NCI-H460 (cell line): ENCODE measurements at regions not wholly inside any gene's neighbourhood (a gene's known extent, or its start where the extent isn't known, plus 50 kb on each side); places are given as distances from the start of the nearest gene placed in this dataset.
A peak's percentile ranks its signal among the peaks of the same experiment; 100 is the strongest.

ENCODE experiments used
- DNase-seq: peaks from one replicate; pipeline ENCODE4 v3.0.0-alpha.2; 2016; ENCODE audit warnings: low read depth; ENCODE audit errors: extremely low read depth

DNA sequence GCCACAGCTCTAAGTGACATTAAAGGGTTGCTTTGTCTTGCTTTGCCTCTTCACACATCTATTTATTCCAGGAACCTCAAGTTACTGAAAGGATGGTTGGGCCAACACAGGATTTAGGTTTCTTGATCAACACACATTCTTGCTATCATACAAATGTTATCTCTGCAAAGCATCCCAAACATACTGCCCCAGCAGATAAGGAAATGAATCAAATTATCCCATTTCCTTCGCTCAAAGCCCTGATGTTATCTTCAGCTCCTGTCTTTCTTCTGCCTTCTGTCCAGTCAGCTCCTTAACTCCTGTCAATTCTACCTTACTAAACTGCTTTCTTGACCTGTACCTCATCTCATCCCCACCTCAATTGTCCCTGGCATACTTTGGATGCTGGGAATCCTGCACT lies 355.9 kb upstream of the TENM4 start:
- no peak for DNase-seq

DNA sequence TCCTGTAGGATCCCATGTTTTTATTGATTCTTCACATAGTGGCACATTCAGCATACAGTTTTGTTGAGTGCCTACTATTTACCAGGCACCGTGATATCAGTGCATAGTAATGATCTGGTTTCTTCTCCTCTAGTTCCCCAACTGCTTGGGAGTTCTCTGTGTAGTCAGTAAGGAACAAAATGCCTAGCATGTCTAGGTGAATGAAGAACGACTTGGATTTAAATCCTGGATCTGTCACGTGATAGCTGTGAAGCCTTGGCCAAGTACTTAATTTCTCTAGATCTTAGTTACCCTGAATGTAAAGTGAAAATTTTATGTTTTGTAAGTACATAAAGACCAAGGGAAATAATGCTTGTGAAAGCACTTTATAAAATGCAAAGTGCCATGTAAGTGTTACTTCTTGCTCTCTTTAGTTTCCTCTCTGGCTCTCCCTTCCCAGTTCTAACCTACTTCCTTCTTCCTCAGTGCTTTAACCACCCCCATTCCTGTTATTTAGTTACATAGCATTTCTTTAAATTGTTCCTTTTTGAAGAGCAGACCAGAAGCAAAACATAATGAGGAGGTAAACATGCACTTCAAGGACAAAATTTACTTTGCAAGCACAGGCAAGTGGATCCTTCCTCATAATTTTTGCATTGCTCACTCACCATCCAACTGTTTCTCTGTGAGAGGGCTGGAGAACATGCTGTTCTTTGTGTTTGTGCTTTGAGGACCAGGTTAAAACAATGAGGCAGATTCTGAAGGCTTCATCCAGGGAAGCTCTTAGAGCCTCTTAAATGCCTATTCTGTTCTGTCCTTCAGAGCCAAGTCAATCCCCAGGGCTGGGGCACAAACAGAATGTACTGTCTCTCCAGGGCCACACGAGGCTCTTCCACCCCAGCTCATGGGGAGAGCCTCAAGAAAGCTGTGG lies 353.9 kb upstream of the TENM4 start:
- DNase-seq, result no peak

DNA sequence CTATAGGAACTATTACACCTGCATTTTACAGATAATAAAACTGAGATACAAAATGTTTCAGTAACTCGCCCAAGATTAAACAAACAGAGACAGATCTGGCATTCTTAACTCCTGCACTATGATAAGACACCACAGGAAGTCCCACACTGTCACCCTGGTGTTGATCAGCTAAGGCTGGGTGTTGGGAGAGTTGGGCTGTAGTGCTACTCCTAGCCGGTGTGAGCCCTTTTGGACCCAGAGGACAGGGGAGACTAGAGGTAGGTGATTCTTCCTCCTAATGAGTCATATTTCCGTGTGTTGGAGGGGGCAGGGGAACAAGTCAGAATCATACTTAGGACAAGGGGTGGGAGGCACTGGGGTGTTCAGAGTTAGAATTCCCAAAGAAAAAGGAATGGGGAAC lies 353.2 kb upstream of the TENM4 start:
- no peak for DNase-seq

DNA sequence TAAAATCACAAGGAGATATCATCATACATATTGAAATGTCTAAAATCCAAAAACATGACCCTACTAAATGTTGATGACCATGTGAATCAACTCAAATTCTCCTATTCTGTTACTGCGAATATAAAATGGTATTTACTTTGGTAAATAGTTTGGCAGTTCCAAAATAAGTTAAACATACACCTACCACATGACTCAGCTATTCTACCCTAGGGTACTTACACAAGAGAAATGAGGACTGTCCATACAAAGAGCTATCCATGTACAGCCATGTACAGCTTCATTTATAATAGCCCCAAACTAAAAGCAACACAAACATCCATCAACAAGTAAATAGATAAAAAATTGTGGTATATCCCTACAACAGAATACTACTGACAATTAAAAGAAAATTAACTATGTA lies 346.1 kb upstream of the TENM4 start:
- DNase-seq, result no peak

DNA sequence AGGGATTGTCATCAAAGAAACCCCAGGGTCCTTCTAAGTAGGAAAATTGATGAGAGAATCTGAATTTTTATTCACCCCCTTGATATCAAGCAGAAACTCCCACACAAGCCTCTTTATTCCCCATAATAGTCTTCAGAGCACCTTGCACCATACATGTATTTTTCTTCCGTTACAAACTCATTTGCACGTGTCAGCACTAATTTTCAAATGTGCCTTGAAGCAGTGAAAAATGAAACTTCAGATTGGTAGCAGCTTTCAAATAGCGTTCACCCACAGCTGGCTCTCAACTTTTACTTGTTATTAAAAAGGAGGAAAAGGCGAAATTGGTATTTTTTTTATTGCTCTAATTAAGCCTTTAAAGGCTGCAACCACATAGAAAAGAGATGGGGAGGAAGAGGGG lies 343.0 kb upstream of the TENM4 start:
- no peak for DNase-seq

DNA sequence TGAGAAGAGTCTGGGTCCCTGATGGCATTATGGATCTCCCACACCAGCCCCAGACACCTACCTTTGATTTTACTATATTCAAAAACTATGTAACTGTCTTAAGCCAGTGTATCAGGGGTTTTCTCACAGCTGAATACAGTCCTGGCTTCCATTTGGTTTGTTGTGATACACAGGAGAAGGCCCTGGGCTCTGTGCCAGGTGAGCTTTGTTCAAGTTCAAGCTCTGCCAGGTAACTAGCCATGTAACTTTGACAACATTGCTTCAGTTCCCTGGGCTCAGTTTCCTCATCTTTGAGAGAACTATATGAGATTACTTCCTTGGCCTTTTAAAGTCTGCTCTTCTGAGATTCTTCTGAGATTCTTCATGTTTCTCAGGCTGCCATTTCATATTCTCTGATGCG lies 327.5 kb upstream of the TENM4 start:
- no peak for DNase-seq

DNA sequence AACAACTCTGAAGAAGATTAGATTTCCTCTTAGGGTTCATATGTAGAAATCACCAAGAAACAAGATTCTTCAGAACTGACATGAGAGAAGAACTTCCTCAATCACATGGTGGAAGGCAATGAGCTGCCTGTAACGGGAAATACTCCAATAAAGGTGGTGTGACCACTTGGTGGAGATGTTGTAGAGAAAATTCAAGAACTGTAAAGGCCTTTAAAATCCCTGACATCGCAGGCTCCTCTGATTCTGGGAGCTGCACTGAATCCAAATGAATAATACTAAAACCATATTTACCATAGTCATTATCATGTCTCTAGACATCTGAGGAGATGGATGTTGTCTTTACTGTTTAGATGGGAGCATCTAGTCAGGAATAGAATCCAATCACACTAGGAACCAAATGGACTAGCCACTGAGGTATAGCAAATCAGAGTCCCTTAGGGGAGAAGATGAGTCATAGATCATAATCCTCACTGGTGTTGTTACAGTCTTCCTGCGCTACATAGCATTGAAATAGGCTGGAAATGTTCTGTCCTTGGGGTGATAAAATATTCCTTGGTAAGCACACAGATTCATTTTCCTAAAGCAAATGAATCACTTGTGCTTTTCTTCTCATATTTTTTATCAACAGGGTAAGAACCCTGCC lies 321.6 kb upstream of the TENM4 start:
- DNase-seq, result no peak

DNA sequence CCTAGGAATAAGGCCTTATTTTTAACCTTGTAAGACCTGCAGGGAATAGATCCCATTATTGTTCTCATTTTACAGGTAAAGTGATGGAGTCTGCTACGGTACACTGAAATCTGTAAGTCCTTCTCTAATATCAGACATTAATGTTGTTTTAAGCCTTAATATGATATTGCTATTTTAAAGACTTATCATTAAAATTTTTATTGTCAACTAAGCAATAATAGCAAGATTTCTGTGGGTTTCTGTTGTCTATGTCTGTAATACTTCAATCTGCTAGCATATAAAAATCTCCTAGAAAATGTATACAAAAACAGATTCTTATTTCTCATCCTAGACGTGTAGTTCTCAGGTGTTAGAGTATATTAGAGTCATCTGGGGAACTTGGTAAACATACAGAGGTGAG lies 317.5 kb upstream of the TENM4 start:
- DNase-seq, result no peak

DNA sequence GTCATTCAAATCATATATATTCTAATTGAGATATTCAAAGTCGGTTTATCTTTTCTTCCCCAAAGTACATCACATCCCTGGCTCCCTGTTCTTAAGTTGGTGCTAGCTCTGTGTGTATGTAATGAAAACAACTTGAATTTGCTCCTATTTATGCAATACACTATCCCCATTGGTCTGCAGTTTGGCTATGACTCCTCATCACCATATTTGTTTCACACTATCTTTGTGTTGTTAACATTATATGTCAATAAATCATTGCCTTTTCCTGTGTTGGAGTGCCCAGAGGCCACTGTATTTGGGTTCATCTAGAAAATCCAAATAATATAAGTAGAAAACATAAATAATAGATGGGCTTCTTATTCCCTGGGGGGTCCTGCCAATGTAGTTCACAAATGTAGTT lies 306.6 kb upstream of the TENM4 start:
- no peak for DNase-seq

DNA sequence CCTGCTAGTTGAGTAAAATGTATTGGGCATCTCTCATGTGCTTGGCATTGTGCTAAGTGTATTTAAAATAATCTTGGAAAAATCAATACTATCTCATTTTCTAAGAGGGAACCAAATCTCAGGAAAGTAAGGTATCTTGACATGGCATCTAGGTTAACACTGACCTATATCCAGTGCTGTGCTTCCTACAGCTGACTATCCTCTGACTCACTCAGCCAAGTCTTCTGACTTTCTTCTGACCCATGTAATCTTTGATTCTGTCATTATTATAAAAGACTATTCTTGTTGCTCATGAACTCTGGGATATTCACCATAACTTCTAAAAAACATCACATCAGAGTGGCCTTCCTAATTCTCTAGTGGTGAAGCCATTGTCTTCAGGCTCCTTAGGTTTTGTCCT lies 304.1 kb upstream of the TENM4 start:
- no peak for DNase-seq

DNA sequence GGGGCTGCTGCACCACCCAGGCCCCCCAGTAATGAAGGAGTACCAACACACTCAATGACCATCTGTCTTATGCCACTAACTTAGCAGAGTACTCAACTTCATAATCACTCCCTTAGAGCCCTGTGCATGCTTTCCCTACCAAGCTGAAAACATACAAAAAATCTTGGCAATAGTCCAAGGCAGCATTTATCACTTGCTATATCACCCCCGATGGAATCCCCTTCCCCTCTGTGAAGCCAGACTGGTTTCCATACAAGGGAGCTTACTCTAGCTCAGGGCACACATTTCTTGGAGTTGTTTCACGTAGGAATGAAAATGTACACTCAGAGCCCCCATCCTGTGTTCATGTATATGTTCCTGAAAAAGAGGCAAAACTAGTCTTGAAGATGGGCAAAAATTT lies 301.3 kb upstream of the TENM4 start:
- no peak for DNase-seq

DNA sequence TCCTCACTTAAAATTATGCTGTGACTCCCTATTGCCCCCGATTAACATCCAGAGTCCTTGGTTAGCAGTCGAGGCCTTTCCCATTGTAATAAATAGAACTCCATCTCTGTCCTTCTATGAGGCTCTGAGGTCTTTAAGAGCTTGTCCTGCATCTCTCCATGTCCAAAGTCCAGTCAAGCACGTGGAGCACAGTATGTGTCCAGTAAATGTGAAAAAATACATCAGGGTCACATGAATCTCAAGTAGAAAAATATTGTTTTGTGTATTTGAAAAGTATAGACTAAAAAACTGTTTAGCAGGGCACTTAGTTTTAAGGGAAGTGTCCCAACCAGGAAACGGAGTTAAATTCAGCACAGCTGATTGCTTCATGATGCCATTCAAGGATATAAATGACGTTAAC lies 298.8 kb upstream of the TENM4 start:
- DNase-seq, result no peak

DNA sequence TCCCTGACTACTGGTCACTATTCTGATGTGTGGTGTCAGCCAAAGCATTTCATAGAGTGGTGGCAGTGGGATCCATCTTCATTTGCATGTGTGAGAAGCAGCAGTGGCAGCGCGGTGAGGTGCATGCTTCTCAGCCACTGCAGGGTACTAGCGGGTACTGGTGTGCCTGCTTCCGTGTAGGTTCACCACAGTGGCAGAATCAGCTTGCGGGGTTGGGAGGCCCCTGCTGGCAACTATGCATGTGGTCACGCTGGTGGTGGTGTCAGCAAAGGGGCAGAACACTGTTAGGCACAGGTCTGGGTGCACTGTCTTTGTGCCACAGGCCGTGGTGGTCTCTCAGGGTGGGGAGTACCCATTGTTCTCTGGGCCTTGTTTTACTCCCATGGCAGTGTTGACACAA lies 286.4 kb upstream of the TENM4 start:
- no peak for DNase-seq

DNA sequence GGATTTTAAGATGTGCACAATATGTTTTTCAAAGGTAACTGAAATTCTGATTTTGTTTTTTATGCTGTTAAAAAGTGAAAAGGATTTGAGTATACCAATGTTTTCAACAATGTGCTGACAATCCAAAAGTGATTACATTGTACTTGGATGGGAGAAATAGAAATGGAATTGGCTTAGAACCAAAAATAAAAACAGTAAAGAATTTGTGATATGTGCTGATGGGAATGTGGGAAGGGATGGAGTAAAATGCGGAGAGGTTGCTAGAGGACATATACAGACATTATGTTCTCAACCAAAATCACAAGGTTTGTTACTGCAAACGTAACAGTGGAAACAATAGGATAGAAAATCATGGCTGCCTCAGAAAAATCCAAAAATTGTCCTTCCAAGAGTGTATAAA lies 279.3 kb upstream of the TENM4 start:
- no peak for DNase-seq

DNA sequence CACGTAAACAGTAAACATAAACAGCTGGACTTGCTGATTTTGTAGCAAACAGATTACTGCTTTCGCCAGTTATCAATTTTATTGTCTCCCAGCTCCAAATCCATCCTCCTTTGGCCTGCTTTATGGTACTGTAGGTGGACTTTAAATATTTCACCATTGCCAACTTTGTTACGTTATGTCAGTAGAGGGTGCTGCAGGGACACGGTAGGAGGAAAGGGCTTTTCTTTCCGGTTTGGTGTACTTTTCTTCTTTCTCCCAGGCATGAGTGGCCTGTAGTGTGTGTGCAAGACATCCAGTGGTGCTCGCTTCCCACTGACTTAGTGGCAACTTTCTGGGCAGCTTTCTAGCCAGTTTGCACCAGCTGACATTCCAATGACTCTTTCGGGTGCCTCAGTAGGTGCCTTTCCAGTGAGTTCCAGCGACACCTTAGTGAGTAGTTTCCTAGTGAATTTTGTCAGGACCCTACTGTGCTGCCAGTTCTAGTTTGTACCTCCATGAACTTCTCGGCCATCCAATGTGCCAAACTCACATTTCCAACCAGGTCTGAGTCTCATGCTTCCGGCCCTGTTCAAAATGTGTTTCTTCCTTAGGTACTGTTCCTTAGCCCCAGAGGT lies 267.6 kb upstream of the TENM4 start:
- peak; percentile 22 for DNase-seq

DNA sequence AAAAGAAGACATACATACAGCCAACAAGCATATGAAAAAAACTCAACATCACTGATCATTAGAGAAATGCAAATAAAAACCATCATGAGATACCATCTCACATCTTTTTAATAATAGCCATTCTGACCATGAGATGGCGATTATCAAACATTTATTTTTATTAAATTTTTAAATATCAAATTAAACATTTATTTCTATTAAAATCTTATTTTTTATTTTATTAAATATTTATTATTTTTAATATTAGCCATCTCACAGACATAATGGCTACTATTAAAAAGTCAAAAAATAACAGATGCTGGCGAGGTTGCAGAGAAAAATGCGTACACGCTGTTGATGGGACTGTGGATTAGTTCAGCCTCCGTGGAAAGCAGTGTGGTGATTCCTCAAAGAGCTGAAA lies 264.8 kb upstream of the TENM4 start:
- no peak for DNase-seq

DNA sequence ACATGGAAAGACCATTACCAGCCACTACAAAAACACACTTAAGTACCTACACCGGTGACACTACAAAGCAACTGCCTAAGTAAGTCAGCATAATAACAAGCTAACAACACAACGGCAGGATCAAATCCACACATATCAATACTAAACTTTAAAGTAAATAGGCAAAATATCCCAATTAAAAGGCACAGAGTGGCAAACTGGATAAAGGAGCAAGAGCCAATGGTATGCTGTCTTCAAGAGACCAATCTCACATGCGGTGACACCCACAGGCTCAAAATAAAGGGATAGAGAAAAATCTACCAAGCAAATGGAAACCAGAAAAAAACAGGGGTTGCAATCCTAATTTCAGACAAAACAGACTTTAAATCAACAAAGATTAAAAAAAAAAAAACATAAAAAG lies 261.5 kb upstream of the TENM4 start:
- DNase-seq, result no peak

DNA sequence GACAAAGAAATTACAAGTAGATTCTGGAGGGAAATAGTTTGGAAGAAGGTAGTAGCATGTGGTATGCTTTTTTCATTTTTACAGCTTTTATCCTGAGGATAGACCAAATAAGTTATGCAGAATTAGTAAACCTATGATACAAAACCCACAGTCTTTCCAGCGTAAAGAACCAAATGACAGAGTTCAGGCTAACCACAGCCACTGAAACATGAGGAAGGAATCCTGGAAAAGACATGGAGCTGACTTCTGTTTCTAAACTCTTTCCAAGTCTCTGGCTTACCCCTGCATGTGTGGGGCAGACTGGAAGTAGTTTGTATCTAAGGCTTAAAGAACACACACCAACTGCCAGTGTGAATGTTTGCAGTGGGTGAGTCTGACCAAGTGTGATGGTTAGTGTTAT lies 258.4 kb upstream of the TENM4 start:
- no peak for DNase-seq

DNA sequence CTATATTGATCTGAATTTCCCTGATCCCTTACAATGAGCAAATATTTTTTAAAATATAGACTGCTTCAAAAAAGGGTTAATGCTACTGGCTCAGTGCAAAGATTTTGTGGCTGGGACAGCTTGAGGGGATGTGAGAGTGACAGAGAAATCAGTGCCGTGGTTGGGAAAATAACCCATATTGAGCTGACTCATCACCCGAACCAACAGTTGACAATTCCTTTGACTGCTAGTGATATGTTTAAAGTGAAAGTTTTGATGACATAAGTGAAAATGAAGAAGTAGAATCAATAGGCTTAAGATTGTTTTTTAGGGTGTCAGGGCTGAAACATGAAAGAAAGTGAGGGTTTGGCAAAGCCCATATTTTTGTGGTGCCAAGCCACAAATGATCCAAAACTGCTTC lies 257.1 kb upstream of the TENM4 start:
- no peak for DNase-seq

DNA sequence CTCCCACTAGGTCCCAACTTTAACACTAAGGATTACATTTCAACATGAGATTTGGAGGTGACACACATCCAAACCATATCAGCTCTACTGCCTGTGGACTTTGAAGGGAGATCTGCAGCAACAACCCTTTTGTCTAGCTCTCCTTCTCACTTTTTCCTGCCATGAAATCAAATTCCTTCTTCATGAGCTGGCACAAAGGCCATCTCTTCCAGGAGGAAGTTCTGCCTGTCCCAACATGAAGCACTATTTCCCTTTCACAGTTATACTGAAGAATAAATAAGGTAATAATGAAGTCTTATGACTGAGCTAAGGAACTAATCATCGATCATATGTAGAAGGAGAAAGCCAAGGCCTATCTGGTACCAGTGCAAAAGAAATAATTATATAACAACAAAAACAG lies 253.5 kb upstream of the TENM4 start:
- DNase-seq, result no peak

DNA sequence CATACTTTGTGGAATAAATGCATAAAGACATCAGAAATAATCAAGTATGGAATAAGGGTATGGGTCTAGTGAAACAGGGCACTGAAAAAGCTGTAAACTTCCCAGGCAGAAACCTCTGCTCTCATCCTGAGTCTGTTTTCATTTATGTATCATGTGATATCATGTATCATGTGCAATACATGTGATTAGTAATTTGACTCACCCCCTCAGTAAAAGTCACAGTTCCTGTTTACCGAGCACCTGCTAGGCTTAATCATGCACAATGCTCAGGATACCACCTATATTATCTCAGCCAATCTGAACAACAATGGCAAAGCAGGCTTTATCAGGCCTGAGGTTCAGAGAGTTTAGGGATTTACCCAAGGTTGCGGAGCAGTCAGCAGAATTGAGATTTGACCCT lies 250.6 kb upstream of the TENM4 start:
- no peak for DNase-seq
